Activated CD4-positive, alpha-beta T cell treated with anti-CD3 and anti-CD28 coated beads, Interleukin-2, Interleukin-4, amounts not matched to agents 100 ng/mL and 50 ng/mL, durations not matched to agents 16 hours and 8 hours (primary cell): ENCODE measurements at regions not wholly inside any gene's neighbourhood (a gene's known extent, or its start where the extent isn't known, plus 50 kb on each side); places are given as distances from the start of the nearest gene placed in this dataset.

Experiments
- DNase-seq: peaks from one replicate; pipeline ENCODE4 v3.0.0-alpha.2; 2020; ENCODE audit warnings: low spot score

GRCh38 chr2:125070726-125071505, 1045.8 kb downstream of the CNTNAP5 start:
- DNase-seq, result no peak

- no peak for DNase-seq
These were observed 1048.4 kb downstream of the CNTNAP5 start for GRCh38 chr2:125073440-125073839.

GRCh38 chr2:125085904-125086303, 1060.8 kb downstream of the CNTNAP5 start:
- DNase-seq, result no peak

- DNase-seq, result no peak
These were observed 1061.5 kb downstream of the CNTNAP5 start for GRCh38 chr2:125086313-125087184.

- DNase-seq, result no peak
These were observed 1067.4 kb downstream of the CNTNAP5 start for GRCh38 chr2:125092276-125093009.

GRCh38 chr2:125095826-125096225, 1070.7 kb downstream of the CNTNAP5 start:
- DNase-seq, result no peak

- DNase-seq, result no peak
These were observed 1081.6 kb downstream of the CNTNAP5 start for GRCh38 chr2:125106710-125107109.

GRCh38 chr2:125107446-125107845, 1082.4 kb downstream of the CNTNAP5 start:
- DNase-seq, result no peak

GRCh38 chr2:125108251-125108650, 1083.2 kb downstream of the CNTNAP5 start:
- no peak for DNase-seq

- DNase-seq, result no peak
These were observed 1100.8 kb downstream of the CNTNAP5 start for GRCh38 chr2:125125902-125126301.

- DNase-seq, result no peak
These were observed 1135.9 kb downstream of the CNTNAP5 start for GRCh38 chr2:125160947-125161346.

- DNase-seq, result no peak
These were observed 1142.1 kb downstream of the CNTNAP5 start for GRCh38 chr2:125167152-125167551.

GRCh38 chr2:125167820-125168219, 1142.7 kb downstream of the CNTNAP5 start:
- no peak for DNase-seq

GRCh38 chr2:125168442-125168841, 1143.4 kb downstream of the CNTNAP5 start:
- DNase-seq, result no peak

GRCh38 chr2:125169022-125169763, 1144.1 kb downstream of the CNTNAP5 start:
- DNase-seq, result no peak

- DNase-seq, result no peak
These were observed 1144.7 kb downstream of the CNTNAP5 start for GRCh38 chr2:125169764-125170146.

GRCh38 chr2:125172181-125172580, 1147.1 kb downstream of the CNTNAP5 start:
- DNase-seq, result no peak

- DNase-seq, result no peak
These were observed 1150.3 kb downstream of the CNTNAP5 start for GRCh38 chr2:125175415-125175814.

GRCh38 chr2:125185691-125186270, 1160.7 kb downstream of the CNTNAP5 start:
- DNase-seq, result no peak

- DNase-seq, result no peak
These were observed 1182.3 kb downstream of the CNTNAP5 start for GRCh38 chr2:125207431-125207830.

GRCh38 chr2:125216321-125216720, 1191.2 kb downstream of the CNTNAP5 start:
- DNase-seq, result no peak
